ENCODE measurements at regions not wholly inside any gene's neighbourhood (a gene's known extent, or its start where the extent isn't known, plus 50 kb on each side); places are given as distances from the start of the nearest gene placed in this dataset.

DNA sequence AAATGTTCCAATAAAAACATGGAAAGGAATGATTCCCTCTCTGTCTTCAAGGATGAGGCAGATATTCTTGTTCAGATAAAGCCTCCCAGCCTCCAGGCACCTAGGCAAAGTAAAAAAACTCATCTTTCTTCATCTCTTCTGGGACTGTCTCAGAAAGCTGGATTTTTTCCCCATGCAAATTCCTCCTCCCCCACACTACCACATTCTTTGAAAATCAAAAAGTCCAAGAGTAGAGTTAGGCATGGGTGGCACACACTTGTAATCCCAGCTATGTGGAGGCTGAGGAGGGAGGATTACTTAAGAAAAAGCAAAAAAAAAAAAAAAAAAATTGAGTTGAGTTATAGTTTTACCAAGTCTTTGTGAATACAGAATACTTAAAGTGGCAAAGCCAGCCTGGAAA, 82.8 kb downstream of the GLUL start:
- TF ChIP-seq ZNF510 (tag by site-specific recombination; IDR thresholded peaks at IDR 0.05; ENCODE audit: insufficient replicate concordance) (no peak), CTCF (tag by site-specific recombination; IDR thresholded peaks at IDR 0.05) (no peak), YY2 (tag by site-specific recombination; IDR thresholded peaks at IDR 0.05) (no peak), ZNF148 (tag by site-specific recombination; IDR thresholded peaks at IDR 0.05; ENCODE audit: borderline replicate concordance) (no peak), ZBTB1 (tag by site-specific recombination; IDR thresholded peaks at IDR 0.05) (no peak), ZNF248 (tag by site-specific recombination; IDR thresholded peaks at IDR 0.05) (no peak), REST (tag by site-specific recombination; IDR thresholded peaks at IDR 0.05) (no peak)

All from HEK293 (cell line).